Inflammatory macrophage treated with lipopolysaccharide for 4 hours (primary cell): ENCODE measurements at regions not wholly inside any gene's neighbourhood (a gene's known extent, or its start where the extent isn't known, plus 50 kb on each side); places are given as distances from the start of the nearest gene placed in this dataset.
"Not testable (repeated sequence)": the region's sequence is repeated elsewhere in the genome, so short reads cannot be mapped to it uniquely, and the experiment has no call there.

Source experiments
- DNase-seq: peaks from one replicate; pipeline ENCODE4 v3.0.0-alpha.2; 2020

GRCh38 chr3:173214576-173214975 is 73.5 kb upstream of the SPATA16 start:
- DNase-seq = no peak

GRCh38 chr3:173199568-173199967 is 58.5 kb upstream of the SPATA16 start:
- DNase-seq = no peak

GRCh38 chr3:173194868-173195267 is 53.8 kb upstream of the SPATA16 start:
- not testable (repeated sequence) for DNase-seq

GRCh38 chr3:173191611-173192010 is 50.6 kb upstream of the SPATA16 start:
- no peak for DNase-seq
